ENCODE measurements at regions not wholly inside any gene's neighbourhood (a gene's known extent, or its start where the extent isn't known, plus 50 kb on each side); places are given as distances from the start of the nearest gene placed in this dataset.

GRCh38 chr21:36532769-36533467 is 53.0 kb upstream of the CLDN14 start:
- no peak for DNase-seq

- no peak for DNase-seq
These were observed 53.5 kb upstream of the CLDN14 start for GRCh38 chr21:36533468-36533848.

- DNase-seq, result no peak
These were observed 54.7 kb upstream of the CLDN14 start for GRCh38 chr21:36534656-36535055.

GRCh38 chr21:36535618-36536241 is 55.8 kb upstream of the CLDN14 start:
- no peak for DNase-seq

GRCh38 chr21:36538761-36539160 is 58.8 kb upstream of the CLDN14 start:
- DNase-seq, result no peak

- DNase-seq, result no peak
These were observed 59.7 kb upstream of the CLDN14 start for GRCh38 chr21:36539434-36540150.

GRCh38 chr21:36540700-36541099 is 60.8 kb upstream of the CLDN14 start:
- no peak for DNase-seq

- no peak for DNase-seq
These were observed 61.8 kb upstream of the CLDN14 start for GRCh38 chr21:36541721-36542139.

- DNase-seq, result no peak
These were observed 62.6 kb upstream of the CLDN14 start for GRCh38 chr21:36542312-36543101.

GRCh38 chr21:36543924-36544323 is 64.0 kb upstream of the CLDN14 start:
- DNase-seq, result no peak

- DNase-seq, result no peak
These were observed 64.6 kb upstream of the CLDN14 start for GRCh38 chr21:36544545-36544944.

- DNase-seq, result no peak
These were observed 66.0 kb upstream of the CLDN14 start for GRCh38 chr21:36545776-36546511.

- no peak for DNase-seq
These were observed 67.5 kb upstream of the CLDN14 start for GRCh38 chr21:36547464-36547863.

GRCh38 chr21:36548866-36549265 is 68.9 kb upstream of the CLDN14 start:
- no peak for DNase-seq

- DNase-seq, result no peak
These were observed 69.5 kb upstream of the CLDN14 start for GRCh38 chr21:36549470-36549869.

GRCh38 chr21:36550761-36551160 is 70.8 kb upstream of the CLDN14 start:
- DNase-seq, result no peak

GRCh38 chr21:36551321-36551720 is 71.4 kb upstream of the CLDN14 start:
- no peak for DNase-seq

- DNase-seq, result no peak
These were observed 72.0 kb upstream of the CLDN14 start for GRCh38 chr21:36551731-36552433.

- no peak for DNase-seq
These were observed 72.5 kb upstream of the CLDN14 start for GRCh38 chr21:36552434-36552785.

- DNase-seq, result no peak
These were observed 73.5 kb upstream of the CLDN14 start for GRCh38 chr21:36553406-36553805.

GRCh38 chr21:36554411-36555157 is 74.7 kb upstream of the CLDN14 start:
- no peak for DNase-seq

All from NCI-H774 (cell line).